Common myeloid progenitor, CD34-positive (primary cell): ENCODE measurements at regions not wholly inside any gene's neighbourhood (a gene's known extent, or its start where the extent isn't known, plus 50 kb on each side); places are given as distances from the start of the nearest gene placed in this dataset.

ENCODE experiments used
- CTCF ChIA-PET: fragments of 350-600 bp; sonication (Branson Sonifier 250); formaldehyde crosslinking; loops from one replicate; lab custom pipeline; 2021; ENCODE audit warnings: antibody characterized with exemption; lab: Charles Lee
- POLR2A ChIA-PET: fragments of 350-600 bp; sonication (Branson Sonifier 250); formaldehyde crosslinking; loops from one replicate; lab custom pipeline; 2021; ENCODE audit warnings: antibody characterized with exemption; lab: Charles Lee
- DNase-seq, 3 donors: peaks; one replicate each; pipeline versions ENCODE4 v3.0.0 to v3.0.0-alpha.2; 2013
- H3K27ac ChIP-seq, 2 experiments: 1 replicate in 1 of 2; 2 replicates in 1 of 2; pipeline ENCODE4 v1.7.0; 2013; ENCODE audit warnings: inconsistent platforms in 2 of 2, low read length in 2 of 2, mild to moderate bottlenecking in 2 of 2, low read depth in 1 of 2, moderate library complexity in 1 of 2; ENCODE audit not compliant: severe bottlenecking in 2 of 2, insufficient read depth in 1 of 2, poor library complexity in 1 of 2
- H3K27me3 ChIP-seq, 5 experiments: replicated peaks in 2 of 5; 1 replicate in 3 of 5; 2 replicates in 2 of 5; pipeline versions ENCODE4 v1.6.1 to v1.7.0; 2013; ENCODE audit warnings: low read length in 4 of 5, mild to moderate bottlenecking in 2 of 5, moderate library complexity in 2 of 5, inconsistent platforms in 1 of 5; ENCODE audit not compliant: insufficient read depth in 5 of 5, control insufficient read depth in 4 of 5
- H3K36me3 ChIP-seq, 4 experiments: 1 replicate in 2 of 4; 2 replicates in 2 of 4; pipeline versions ENCODE4 v1.6.1 to v1.7.0; 2013; ENCODE audit warnings: low read length in 3 of 4, control low read depth in 1 of 4, mild to moderate bottlenecking in 1 of 4; ENCODE audit not compliant: control insufficient read depth in 4 of 4, insufficient read depth in 4 of 4
- H3K4me1 ChIP-seq, 4 experiments: 1 replicate in 3 of 4; 2 replicates in 1 of 4; pipeline versions ENCODE4 v1.6.1 to v1.7.1; 2013; ENCODE audit warnings: low read length in 3 of 4, mild to moderate bottlenecking in 3 of 4, control low read depth in 1 of 4, inconsistent platforms in 1 of 4, moderate library complexity in 1 of 4; ENCODE audit not compliant: control insufficient read depth in 4 of 4, insufficient read depth in 4 of 4; ENCODE audit errors: control extremely low read depth in 1 of 4
- H3K4me3 ChIP-seq, 7 experiments: 1 replicate in 4 of 7; 2 replicates in 3 of 7; pipeline versions ENCODE4 v1.5.1 to v1.7.0; 2013; ENCODE audit warnings: mild to moderate bottlenecking in 7 of 7, low read length in 6 of 7, moderate library complexity in 6 of 7, inconsistent platforms in 2 of 7, low read depth in 2 of 7, control low read depth in 1 of 7; ENCODE audit not compliant: insufficient read depth in 4 of 7, control insufficient read depth in 1 of 7; ENCODE audit errors: extremely low read depth in 1 of 7
- H3K9me3 ChIP-seq, 5 experiments: 1 replicate in 4 of 5; 2 replicates in 1 of 5; pipeline versions ENCODE4 v1.6.1 to v1.7.1; 2013; ENCODE audit warnings: low read length in 4 of 5, mild to moderate bottlenecking in 2 of 5, inconsistent platforms in 1 of 5, low read depth in 1 of 5, moderate library complexity in 1 of 5; ENCODE audit not compliant: control insufficient read depth in 4 of 5, insufficient read depth in 2 of 5; ENCODE audit errors: control extremely low read depth in 1 of 5
- WGBS: methylation state at CpG from one replicate; pipeline ENCODE4 v1.1.5; 2013; ENCODE audit not compliant: insufficient coverage; 5-methylcytosine and 5-hydroxymethylcytosine counted together

GRCh38 chr12:69027411-69027881 is 94.5 kb upstream of the CPM start:
- H3K27ac ChIP-seq: no peak overlapping the region
- H3K36me3 ChIP-seq: no peaks in the 10 kb centered on the region
- 93% methylated on average over 4 of the region's 4 CpGs for WGBS
- no peak overlapping the region for H3K4me3 ChIP-seq
- no peaks in the 10 kb centered on the region for H3K9me3 ChIP-seq
- ChIA-PET POLR2A (no interaction called here), CTCF (no interaction called here)
- DNase-seq: no peak
- H3K4me1 ChIP-seq: peaks cover 0 to 2% (median 0%) of the 10 kb centered on the region in 4 experiments
- H3K27me3 ChIP-seq: no peaks in the 10 kb centered on the region

GRCh38 chr12:69028941-69029729 is 96.2 kb upstream of the CPM start:
- CTCF ChIA-PET: no interaction called here
- WGBS: 97% methylated on average over 8 of the region's 11 CpGs

DNA sequence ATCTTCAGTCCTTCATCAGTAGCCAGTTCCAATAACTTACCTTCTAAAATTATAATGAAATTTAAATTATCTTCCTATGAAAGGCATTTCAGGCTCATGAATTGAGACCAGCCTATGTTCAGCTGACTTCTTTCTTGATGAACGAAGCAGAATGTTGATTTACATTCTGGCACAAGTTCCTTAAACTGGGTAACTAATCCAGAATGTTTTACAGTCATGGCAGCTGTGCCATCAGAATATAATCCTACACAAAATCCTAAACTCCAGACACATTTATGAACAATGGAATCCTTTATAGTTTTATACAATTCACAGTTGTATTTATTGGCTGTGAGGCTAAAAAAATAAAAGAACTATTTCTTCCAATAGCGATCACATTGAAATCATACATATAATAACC is 97.3 kb upstream of the CPM start:
- Histone ChIP-seq H3K9me3 (no peaks in the 10 kb centered on the region), H3K4me3 (no peak overlapping the region), H3K27me3 (no peaks in the 10 kb centered on the region), H3K27ac (no peak overlapping the region), H3K36me3 (no peaks in the 10 kb centered on the region), H3K4me1 (peaks cover 0 to 2% (median 0%) of the 10 kb centered on the region in 4 experiments)
- WGBS: no CpG with 5 or more reads among the region's 2 CpGs
- CTCF ChIA-PET: interaction anchor here (0.9 kb wide), 1 partner anchor 31 kb away, joined by 3 read pairs; no protein-coding TSS in a partner anchor
- POLR2A ChIA-PET: no interaction called here
- DNase-seq: no peak

More at GRCh38 chr12:69028941-69029729, 96.2 kb upstream of the CPM start:
- H3K4me1 ChIP-seq: peaks cover 0 to 2% (median 0%) of the 10 kb centered on the region in 4 experiments
- no peaks in the 10 kb centered on the region for H3K9me3 ChIP-seq
- H3K27ac ChIP-seq: no peak overlapping the region
- DNase-seq: no peak
- H3K36me3 ChIP-seq: no peaks in the 10 kb centered on the region
- POLR2A ChIA-PET: no interaction called here
- no peak overlapping the region for H3K4me3 ChIP-seq
- no peaks in the 10 kb centered on the region for H3K27me3 ChIP-seq

DNA sequence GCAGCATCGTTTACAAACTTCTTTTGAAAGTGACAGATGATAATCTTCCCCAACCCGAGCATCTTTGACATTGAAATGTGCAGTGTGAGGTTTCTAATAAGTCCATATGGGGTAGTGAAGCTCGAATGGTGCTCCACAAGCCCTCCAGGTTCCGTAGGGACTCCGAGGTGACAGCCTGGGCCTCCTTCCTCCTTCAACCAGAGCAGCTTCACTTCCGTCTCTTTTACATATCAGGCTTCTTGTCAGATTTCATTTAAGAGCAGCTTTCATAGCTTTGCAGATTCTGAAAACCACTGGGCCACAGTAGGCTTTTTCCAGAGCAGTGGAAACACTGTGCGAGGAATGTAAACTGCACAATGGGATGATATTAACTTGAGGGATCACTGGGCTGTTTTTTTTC is 103.6 kb upstream of the CPM start:
- POLR2A ChIA-PET: no interaction called here
- no peaks in the 10 kb centered on the region for H3K27me3 ChIP-seq
- WGBS: 85% methylated on average over 7 of the region's 7 CpGs
- DNase-seq: no peak
- no peak overlapping the region for H3K4me3 ChIP-seq
- no peaks in the 10 kb centered on the region for H3K9me3 ChIP-seq
- H3K36me3 ChIP-seq: no peaks in the 10 kb centered on the region
- CTCF ChIA-PET: no interaction called here
- no peak overlapping the region for H3K27ac ChIP-seq
- H3K4me1 ChIP-seq: peaks cover 0 to 2% (median 0%) of the 10 kb centered on the region in 4 experiments

DNA sequence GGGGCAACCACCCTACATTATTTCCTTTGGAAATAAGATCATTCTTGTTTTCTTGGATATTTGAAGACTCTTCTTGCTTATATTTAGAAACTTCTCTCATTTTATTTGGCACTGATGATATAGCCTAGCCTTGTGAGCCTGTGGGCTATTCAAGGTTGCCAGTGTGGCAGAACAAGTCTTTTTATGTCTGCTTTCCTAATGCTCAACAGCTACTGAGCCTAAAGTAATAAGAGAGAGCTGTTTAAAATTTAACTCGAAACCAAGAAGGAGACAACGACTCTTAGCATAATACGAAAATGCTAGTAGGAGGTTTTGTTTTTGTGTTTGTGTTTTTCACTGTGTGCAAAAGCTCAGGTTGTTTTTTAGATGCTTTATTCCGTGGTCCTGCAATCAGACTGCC is 104.0 kb upstream of the CPM start:
- Histone ChIP-seq H3K27me3 (no peaks in the 10 kb centered on the region), H3K9me3 (no peaks in the 10 kb centered on the region), H3K4me1 (peaks cover 0 to 2% (median 0%) of the 10 kb centered on the region in 4 experiments), H3K4me3 (no peak overlapping the region), H3K27ac (no peak overlapping the region), H3K36me3 (no peaks in the 10 kb centered on the region)
- 88% methylated on average over 3 of the region's 4 CpGs for WGBS
- POLR2A ChIA-PET: no interaction called here
- CTCF ChIA-PET: no interaction called here
- DNase-seq: no peak

DNA sequence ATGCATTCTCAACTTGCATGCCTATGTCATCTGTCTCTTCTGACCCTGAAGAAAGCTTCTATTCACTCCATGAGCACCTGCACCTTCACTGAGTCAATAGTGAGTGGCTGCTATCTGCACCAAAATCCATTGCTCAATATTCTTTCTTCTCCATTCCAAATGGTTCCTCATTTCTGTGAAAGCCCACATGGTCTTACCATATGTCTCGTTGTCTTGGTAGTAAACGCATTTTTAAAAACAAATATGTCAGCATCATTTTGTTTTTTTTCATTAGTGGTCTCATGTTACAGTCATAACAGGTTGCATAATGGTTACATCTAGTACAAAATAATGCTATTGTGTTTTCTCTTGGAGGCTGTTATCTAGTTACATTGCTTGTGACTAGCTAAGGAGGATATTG is 106.9 kb upstream of the CPM start:
- Histone ChIP-seq H3K4me1 (peaks cover 0 to 2% (median 0%) of the 10 kb centered on the region in 4 experiments), H3K4me3 (no peak overlapping the region), H3K9me3 (no peaks in the 10 kb centered on the region), H3K27me3 (no peaks in the 10 kb centered on the region), H3K27ac (no peak overlapping the region), H3K36me3 (no peaks in the 10 kb centered on the region)
- peak; percentile 11 to 63 (median 48) for DNase-seq
- ChIA-PET POLR2A (no interaction called here), CTCF (no interaction called here)
- WGBS: no CpG with 5 or more reads among the region's 2 CpGs

- no peak for DNase-seq
- CTCF ChIA-PET: no interaction called here
Observed at GRCh38 chr12:69042557-69042956, 109.6 kb upstream of the CPM start.

More at GRCh38 chr12:69042557-69042956, 109.6 kb upstream of the CPM start:
- no peak overlapping the region for H3K4me3 ChIP-seq
- no peaks in the 10 kb centered on the region for H3K27me3 ChIP-seq
- no peaks in the 10 kb centered on the region for H3K9me3 ChIP-seq
- POLR2A ChIA-PET: no interaction called here
- peaks cover 0 to 2% (median 0%) of the 10 kb centered on the region in 4 experiments for H3K4me1 ChIP-seq
- no peak overlapping the region for H3K27ac ChIP-seq
- WGBS: 100% methylated on average over 1 of the region's 6 CpGs
- H3K36me3 ChIP-seq: no peaks in the 10 kb centered on the region
